HTR-8/SVneo (cell line): ENCODE measurements at regions not wholly inside any gene's neighbourhood (a gene's known extent, or its start where the extent isn't known, plus 50 kb on each side); places are given as distances from the start of the nearest gene placed in this dataset.

Source experiments
- DNase-seq: peaks from one replicate; pipeline ENCODE4 v3.0.0; 2011; ENCODE audit warnings: low spot score, mixed read lengths; ENCODE audit not compliant: insufficient read length
- FAIRE-seq: peaks from 2 replicates; lab custom pipeline; 2011; peaks lifted over from hg19 to GRCh38; lab: Jason Lieb, UNC

DNA sequence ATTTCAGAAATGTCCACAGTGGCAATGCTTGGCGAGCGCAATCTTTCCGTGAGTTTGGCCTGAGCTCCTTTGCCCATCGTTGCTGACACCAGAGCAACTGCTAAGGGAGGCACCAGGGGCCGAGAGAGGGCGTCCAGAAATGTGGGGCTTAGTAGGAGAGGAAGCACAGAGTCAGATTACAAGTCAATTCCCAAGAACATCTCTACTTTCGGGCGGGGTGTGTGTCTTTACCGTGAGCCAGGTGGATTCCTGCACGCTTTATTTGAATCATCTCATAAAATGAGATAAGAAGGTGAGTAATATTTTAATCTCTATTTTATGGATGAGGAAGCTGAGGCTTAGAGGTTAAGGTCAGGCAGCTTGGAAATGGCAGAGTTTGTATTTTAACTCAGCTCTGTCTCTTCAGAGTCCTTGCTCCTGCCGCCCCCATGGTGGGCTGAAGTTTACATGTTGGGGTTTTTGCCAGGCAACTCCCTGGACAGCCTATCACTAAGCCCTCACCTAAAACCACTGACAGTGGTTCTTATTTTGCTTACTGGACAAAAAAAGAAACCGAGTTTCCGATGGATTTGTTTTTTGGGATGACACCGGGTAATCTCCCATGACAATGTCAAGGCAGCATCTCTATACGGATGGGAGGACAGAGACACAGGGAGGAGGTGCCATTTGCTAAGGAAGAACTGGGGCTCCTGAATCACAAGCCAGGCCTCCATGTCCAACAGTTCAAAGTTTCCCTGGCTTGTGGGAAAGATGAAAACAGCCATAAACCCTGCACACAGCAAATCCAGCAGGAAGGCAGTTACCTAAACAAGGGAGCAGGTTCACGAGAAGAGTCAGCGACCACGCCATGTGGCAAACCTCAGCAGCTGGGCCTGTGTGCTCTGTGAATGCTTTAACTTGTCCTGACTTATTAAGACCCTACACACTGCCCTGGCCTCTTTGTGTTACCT, 112.6 kb upstream of the SLC24A3 start:
- no peak for FAIRE-seq
- no peak for DNase-seq

DNA sequence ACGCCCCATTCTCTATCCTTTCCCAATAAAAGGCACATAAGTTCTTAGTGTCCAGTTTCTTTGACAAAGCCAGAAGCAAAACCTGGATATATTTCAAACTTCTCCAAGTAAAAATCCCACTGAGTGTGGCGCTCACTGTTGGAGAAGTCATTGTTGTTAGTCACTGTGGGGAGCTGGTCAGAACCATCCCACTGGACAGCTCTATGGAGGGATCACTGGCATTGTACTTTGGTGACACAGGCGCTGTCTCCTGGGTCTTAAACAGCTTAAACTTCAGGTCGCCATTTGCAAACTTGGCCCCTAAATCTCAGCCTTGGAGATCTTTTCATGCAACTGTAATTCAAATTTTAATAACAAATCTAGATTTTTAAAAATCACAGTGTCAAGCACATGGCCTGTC, 111.5 kb upstream of the SLC24A3 start:
- no peak for DNase-seq
- no peak for FAIRE-seq

DNA sequence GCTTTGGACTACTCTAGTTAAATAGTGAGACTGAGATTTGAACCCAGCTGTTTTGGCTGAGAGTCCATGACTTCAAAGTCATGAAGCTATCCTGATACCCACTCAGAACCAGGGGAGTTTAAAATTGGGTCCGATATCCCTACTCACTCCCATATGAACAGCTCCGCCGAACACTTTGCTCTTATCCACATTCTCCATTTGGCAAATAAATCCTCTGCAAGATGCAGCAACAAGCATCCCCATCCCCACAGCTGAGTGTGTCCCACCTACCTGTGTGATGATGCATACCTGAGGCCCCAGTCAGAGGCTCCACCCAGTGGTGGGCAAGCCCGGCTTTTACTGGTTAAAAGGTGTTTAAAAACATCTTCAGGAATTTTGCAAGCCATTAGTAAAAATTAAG, 108.3 kb upstream of the SLC24A3 start:
- no peak for FAIRE-seq
- no peak for DNase-seq

DNA sequence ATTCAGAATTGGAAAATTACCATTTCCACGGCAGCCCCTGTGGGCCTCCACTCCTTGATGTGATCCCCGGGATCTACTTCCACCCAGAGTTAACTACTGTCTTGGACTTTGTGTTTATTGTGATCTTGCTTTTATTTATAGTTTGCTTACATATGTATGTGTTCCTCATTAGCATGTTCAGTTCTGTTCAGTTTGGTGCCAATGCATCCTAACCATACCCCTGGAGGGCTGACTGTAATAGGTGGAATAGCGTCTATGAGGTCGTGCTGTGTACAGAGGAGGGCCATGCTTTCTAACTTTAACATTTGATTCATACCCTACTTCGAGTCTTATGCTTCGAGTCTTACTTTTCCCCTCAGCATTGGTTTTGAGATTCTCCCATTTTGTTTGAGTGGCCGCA, 104.3 kb upstream of the SLC24A3 start:
- FAIRE-seq (no peak), DNase-seq (no peak)

DNA sequence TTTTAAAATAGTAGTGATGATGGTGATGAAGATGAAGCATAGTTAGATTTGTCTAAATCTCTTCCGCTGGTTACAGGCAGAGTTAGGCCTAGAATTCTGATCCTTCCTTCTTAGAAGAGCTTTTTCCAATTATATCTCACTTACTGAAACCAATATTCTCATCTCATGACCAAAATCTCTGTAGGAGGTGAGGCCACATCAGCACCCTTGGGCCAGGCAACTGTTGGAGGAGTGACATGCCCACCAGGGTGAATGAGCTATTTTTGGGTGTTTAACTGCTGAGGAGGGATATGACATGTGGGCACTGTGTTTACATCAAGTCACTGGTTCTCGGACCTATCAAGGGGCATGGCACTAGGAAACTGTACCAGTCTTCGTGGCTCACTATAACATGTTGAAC, 102.2 kb upstream of the SLC24A3 start:
- DNase-seq = no peak
- FAIRE-seq = no peak

DNA sequence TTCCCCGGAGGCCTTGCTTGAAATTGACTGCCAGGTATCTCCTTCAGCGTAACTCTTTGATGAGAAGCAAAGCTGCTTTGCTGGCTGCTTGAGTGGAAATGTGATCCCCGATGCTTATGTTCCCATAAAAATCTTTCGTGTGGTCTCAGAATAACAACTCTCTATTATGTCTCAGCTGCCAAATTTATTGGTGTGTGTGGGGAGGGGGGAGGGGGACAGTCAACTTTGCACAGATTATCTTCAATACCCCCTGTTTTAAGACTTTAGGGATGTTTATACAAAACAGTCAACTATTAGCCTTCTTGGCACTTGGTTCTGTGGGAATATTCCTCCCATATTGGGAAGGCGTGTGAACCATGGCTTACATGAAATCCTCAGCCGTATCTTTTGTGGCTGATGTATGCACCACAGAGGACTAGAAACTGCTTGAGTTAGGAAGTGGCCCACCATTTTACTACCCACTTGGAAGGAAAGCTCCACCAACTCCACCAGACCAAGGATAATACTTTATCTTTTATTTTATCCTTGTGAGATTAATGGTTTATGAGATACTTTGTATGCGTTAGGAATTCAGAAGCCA, 101.5 kb upstream of the SLC24A3 start:
- FAIRE-seq (no peak), DNase-seq (no peak)

DNA sequence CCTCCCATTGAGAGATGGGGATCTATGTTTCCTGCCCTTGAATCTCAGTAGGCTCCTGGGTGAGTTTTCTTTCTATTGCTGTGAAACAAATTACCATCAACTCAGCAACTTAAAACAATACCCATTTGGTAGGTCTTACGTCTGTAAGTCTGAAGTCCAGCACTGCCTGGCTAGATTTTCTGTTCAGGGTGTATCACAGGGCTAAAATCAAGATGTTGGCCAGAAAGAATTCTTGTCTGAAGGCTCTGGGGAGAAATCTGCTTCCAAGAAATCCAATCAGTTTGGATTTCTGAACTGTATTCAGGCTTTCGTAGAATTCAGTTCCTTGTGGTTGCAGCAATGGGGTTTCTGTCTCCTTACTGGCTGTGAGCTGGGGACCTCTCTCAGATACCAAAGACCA, 99.6 kb upstream of the SLC24A3 start:
- DNase-seq (no peak), FAIRE-seq (no peak)

DNA sequence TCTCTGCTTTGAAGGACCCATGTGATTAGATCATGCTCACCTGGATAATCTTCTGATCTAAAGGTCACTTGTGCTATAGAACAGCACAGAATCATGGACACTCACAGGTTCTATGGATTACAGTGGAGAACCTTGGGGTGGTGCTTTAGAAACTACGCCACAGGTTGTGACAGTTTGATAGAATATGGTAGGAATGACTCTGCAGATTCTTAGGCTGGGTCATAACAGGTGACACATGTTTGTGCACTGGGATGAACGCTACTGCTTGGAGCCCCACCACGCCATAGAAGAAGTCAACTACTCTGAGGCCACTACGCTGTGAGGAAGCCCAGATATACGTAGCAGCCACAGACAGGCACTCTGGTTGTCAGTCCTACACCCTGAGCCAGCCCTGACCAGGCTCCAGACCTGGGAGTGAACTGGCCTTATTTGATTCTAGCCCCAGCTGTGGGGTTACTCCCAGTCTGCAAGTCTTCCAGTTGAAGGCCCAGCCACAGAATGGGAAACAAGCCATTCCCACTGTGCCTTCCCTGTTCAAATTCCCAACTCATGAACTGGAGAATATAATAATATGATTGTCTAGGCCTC, 99.0 kb upstream of the SLC24A3 start:
- DNase-seq (no peak), FAIRE-seq (no peak)

DNA sequence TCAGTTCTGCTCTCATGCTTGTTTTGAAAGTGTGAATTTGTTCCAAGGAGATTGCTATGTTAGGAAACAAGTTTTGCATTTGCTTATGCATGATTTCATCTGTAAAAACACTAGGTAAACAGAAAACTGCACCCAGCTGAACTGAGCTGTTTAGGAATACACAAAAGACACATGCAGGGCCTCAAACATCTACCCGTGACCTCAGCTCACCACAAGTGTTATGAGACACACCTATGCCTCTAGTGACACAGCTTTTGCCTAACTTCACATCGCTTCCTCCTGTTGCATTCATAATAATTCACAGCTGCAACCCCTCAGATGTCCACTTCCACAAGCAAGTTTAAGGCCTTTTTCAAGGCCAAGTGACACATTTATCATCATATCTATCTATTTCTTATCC, 98.0 kb upstream of the SLC24A3 start:
- FAIRE-seq = no peak
- no peak for DNase-seq

DNA sequence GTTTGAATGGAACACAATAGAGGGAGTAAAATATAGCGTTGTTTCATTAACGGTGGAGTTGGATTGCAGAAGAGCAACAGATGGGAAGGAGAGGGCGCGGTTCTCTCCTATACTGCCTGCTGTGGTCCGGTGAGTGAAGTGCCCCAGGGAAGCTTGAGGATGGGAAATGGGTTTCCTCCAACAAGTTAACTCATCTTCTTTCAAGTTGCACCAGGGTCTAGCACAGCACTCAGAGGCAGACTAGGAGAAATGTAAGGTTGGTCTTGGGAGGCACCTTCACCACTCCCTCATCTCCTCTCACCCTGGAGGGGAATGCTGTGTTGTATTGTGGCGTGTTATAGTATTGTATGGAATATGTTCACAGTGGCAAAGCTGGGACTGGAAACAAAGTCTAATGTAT, 96.9 kb upstream of the SLC24A3 start:
- FAIRE-seq = no peak
- no peak for DNase-seq

DNA sequence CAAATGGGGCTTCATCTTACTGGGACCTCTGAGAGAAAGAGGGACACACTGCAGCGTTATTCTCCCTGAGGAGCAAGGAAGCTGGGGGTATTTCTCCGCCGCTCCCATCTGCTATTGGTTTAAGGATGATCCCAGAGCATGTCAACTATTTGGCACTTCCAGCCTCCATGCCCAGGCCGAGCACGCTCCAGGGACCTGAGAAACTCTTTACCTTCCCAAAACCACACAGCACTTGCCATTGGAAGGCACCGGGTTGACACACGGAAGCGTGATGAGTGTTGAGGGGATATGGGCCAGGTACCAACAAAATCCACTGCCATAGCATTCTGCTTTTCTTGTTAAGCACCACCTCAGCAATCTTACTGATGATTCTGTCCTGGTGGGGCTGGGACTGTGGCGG, 92.4 kb upstream of the SLC24A3 start:
- no peak for FAIRE-seq
- no peak for DNase-seq

DNA sequence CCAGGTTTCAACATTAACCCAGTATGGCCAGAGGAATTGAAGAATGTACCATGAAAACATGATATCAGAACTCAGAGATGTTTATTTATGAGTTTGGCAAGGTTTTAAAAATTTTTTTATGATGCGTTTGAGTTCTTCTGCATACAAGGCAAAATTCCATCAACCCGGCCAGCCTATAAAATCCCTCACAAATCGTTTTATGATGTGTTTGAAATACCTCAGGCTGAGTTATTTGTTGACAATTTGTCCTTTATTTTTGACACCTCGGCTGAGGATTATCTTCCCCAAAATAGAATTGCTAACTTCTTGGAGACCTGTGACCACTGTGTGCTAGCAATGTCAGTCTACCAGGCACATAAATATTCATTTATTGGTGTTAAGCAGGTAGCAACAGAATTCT, 91.9 kb upstream of the SLC24A3 start:
- DNase-seq (no peak), FAIRE-seq (no peak)

DNA sequence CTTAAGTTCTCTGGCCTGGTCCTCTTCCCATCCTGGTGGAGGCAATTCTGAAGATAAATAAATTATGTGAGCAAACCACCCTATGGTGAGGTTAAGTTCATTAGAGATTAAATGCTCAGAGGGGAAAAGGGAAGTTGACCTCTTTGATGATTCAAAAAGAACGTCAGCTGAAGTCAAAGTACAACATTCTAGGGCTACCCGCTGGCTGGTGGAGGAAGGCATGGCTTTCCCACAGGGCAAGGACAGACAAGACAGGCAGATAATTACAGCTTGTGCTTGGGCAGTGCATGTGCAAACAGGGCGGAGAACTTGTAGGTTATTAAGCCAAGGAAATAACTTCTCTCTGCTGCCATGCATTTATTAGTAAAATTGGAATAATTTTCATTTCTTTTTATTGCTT, 91.0 kb upstream of the SLC24A3 start:
- DNase-seq (no peak), FAIRE-seq (no peak)

DNA sequence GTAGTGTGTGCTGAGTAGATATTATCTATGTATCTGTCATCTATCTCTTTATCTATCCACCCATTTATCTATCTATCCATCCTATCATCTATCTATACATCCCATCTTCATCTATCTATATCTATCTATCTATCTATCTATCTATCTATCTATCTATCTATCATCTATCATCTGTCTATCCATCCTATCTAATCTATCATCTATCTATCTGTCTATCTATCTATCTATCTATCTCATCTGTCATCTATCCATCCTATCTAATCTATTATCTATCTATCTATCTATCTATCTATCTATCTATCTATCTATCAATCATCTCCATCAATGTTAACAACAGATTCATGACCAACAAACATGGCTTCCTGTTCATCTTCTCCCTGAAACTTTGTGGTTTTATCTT, 90.5 kb upstream of the SLC24A3 start:
- DNase-seq (no peak), FAIRE-seq (no peak)

DNA sequence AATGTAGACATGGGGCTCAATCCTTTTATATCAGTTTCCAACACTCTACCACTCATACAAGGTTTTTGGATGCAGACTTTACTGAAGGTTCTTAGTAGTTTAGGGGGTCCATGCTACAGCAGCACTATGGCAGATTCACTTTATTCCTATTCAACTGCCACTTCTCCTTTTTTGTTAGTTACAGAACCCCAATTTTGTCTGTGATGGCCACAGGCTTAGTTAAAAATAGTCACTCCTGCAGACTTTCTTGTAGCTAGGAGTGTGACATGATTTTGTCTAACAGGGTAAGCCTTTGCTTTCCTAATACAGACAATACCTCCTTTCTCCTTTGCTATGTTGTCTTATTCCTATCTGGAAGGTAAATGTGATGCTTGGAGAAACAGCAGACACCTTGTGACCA, 90.0 kb upstream of the SLC24A3 start:
- FAIRE-seq (no peak), DNase-seq (no peak)

DNA sequence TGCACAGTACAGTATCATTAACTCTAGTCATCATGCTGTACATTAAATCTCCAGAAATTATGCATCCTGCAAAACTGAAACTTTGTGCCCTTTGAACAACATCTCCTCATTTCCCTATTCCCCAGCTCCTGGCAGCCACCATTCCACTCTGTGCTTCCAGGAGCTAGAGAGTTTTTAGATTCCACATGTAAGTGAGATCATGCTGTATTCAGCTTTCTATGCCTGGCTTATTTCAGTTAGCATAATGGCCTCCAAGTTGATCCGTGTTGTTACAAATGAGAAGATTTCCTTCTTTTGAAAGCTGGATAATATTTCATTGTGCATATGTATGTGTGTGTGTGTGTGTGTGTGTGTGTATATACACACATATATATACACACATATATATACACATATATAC, 86.9 kb upstream of the SLC24A3 start:
- no peak for FAIRE-seq
- no peak for DNase-seq

DNA sequence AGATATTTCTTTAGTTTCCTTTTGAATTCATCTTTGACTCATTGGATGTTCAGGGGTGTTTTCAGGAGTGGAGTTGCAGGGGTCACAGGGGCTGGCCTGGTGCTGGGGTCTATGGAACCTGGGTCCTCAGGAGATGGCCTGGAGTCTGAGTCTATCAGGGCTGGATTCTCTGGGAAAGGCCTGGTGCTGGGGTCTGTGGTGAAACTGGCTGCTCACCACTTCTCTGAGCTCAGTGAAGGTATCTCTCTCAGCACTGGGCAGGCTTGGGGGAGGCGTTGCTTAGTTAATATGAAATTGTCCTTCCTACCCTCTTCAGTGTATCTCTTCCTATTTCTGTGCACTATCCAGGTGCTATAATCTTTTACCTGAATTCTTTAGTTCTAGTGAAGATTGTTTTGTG, 83.1 kb upstream of the SLC24A3 start:
- DNase-seq (no peak), FAIRE-seq (no peak)

DNA sequence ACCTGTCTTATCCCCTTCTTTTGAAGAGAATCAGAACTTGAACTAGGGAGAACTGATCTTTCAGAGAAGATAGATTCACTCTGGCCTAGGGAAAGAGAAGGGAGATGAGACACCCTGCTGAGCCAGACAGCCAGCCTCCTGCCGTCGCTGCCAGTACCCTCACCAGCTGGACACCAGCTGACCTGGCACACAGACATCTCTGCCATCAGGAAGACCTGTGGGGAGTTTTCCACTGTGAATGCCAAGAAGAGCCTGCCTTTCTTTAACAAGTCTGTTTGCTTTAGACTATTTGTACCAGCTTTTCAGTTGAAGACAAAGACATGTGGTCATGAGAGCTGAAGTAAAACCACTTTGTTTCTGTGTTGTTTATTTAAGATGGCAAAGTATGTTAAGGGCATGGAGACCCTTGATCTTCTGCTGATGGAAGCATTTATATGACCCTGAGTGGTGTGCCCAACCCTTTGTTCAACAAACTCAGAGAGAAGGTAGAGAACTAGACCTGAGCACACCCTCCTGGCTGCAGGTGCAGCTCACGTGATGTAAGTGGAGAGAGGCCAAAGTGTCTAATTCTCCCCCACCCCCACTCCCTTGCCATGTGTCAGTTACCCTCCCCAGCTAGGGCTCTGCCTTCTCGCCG, 82.3 kb upstream of the SLC24A3 start:
- FAIRE-seq = no peak
- no peak for DNase-seq

DNA sequence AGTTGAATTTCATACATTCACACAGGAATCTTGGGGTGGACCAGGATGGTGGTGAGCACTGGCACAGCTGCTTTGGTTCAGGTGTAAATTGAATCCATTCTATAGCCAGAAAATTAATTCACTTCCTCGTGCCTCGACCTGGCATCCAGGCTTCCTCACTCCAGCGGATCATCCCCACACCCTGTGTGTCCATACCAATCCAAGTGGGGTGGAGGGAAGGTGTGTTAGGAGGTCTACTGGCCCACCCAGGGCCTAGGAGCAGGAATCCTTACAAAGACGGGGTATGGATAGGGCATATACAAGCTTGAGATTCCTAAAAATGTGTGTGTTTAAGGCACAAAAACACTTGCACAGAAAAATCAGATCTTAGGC, 81.8 kb upstream of the SLC24A3 start:
- FAIRE-seq = no peak
- DNase-seq = no peak

DNA sequence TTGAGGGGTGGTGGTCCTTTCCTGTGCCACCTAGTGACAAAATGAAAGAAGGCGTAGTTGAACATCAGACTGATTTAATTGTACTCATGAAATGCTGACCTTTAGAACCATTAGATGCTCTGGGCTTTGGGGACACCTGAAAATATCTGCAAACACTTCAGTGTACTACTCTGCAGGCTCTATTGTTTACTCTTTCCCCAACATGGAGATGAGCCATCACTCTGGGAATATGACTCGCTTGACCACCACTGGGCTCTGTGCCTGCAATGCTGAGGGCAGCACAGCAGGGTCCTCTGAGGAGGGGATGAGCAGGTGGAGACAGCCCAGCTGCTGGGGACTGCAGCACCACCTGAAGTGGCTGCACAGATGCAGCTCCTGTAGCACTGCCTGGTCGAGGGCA, 74.8 kb upstream of the SLC24A3 start:
- no peak for DNase-seq
- no peak for FAIRE-seq

DNA sequence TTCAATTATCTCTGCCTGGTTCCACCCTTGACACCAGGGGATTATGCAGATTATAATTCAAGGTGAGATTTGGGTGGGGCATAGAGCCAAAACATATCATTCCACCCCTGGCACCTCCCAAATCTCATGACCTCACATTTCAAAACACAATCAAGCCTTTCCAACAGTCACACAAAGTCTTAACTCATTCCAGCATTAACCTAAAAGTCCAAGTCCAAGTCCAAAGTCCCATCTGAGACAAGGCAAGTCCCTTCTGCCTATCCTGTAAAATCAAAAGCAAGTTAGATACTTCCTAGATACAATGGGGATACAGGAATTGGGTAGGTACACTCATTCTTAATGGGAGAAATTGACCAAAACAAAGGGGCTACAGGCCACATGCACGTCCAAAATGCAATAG, 73.7 kb upstream of the SLC24A3 start:
- no peak for DNase-seq
- no peak for FAIRE-seq
